ENCODE measurements at regions not wholly inside any gene's neighbourhood (a gene's known extent, or its start where the extent isn't known, plus 50 kb on each side); places are given as distances from the start of the nearest gene placed in this dataset.

GRCh38 chr7:118696879-118697278 lies 472.4 kb downstream of the ANKRD7 start:
- DNase-seq (ENCODE audit: low spot score), result no peak

- DNase-seq (ENCODE audit: low spot score), result no peak
Observed at GRCh38 chr7:118699222-118699621, 474.7 kb downstream of the ANKRD7 start.

- DNase-seq (ENCODE audit: low spot score), result no peak
Observed at GRCh38 chr7:118708741-118709140, 484.2 kb downstream of the ANKRD7 start.

- no peak for DNase-seq (ENCODE audit: low spot score)
Observed at GRCh38 chr7:118711688-118712087, 487.2 kb downstream of the ANKRD7 start.

GRCh38 chr7:118713039-118713438 lies 488.5 kb downstream of the ANKRD7 start:
- DNase-seq (ENCODE audit: low spot score), result no peak

GRCh38 chr7:118720632-118721031 lies 496.1 kb downstream of the ANKRD7 start:
- no peak for DNase-seq (ENCODE audit: low spot score)

- no peak for DNase-seq (ENCODE audit: low spot score)
Observed at GRCh38 chr7:118731854-118732253, 507.4 kb downstream of the ANKRD7 start.

GRCh38 chr7:118734541-118734940 lies 510.0 kb downstream of the ANKRD7 start:
- no peak for DNase-seq (ENCODE audit: low spot score)

GRCh38 chr7:118735441-118735840 lies 510.9 kb downstream of the ANKRD7 start:
- DNase-seq (ENCODE audit: low spot score), result no peak

GRCh38 chr7:118737935-118738334 lies 513.4 kb downstream of the ANKRD7 start:
- DNase-seq (ENCODE audit: low spot score), result no peak

GRCh38 chr7:118745927-118746326 lies 521.4 kb downstream of the ANKRD7 start:
- no peak for DNase-seq (ENCODE audit: low spot score)

GRCh38 chr7:118747473-118747872 lies 523.0 kb downstream of the ANKRD7 start:
- DNase-seq (ENCODE audit: low spot score), result no peak

GRCh38 chr7:118753479-118753878 lies 529.0 kb downstream of the ANKRD7 start:
- no peak for DNase-seq (ENCODE audit: low spot score)

- DNase-seq (ENCODE audit: low spot score), result no peak
Observed at GRCh38 chr7:118754608-118755007, 530.1 kb downstream of the ANKRD7 start.

- DNase-seq (ENCODE audit: low spot score), result no peak
Observed at GRCh38 chr7:118755067-118755625, 530.6 kb downstream of the ANKRD7 start.

GRCh38 chr7:118757066-118757465 lies 532.6 kb downstream of the ANKRD7 start:
- no peak for DNase-seq (ENCODE audit: low spot score)

- no peak for DNase-seq (ENCODE audit: low spot score)
Observed at GRCh38 chr7:118758582-118758981, 534.1 kb downstream of the ANKRD7 start.

GRCh38 chr7:118759921-118760320 lies 535.4 kb downstream of the ANKRD7 start:
- DNase-seq (ENCODE audit: low spot score), result no peak

- no peak for DNase-seq (ENCODE audit: low spot score)
Observed at GRCh38 chr7:118762451-118762850, 537.9 kb downstream of the ANKRD7 start.

- DNase-seq (ENCODE audit: low spot score), result no peak
Observed at GRCh38 chr7:118764221-118764620, 539.7 kb downstream of the ANKRD7 start.

- DNase-seq (ENCODE audit: low spot score), result no peak
Observed at GRCh38 chr7:118771672-118772071, 547.2 kb downstream of the ANKRD7 start.

GRCh38 chr7:118777308-118777707 lies 552.8 kb downstream of the ANKRD7 start:
- DNase-seq (ENCODE audit: low spot score), result no peak

- no peak for DNase-seq (ENCODE audit: low spot score)
Observed at GRCh38 chr7:118792682-118793081, 568.2 kb downstream of the ANKRD7 start.

GRCh38 chr7:118793582-118793981 lies 569.1 kb downstream of the ANKRD7 start:
- DNase-seq (ENCODE audit: low spot score), result no peak

GRCh38 chr7:118794419-118794818 lies 569.9 kb downstream of the ANKRD7 start:
- DNase-seq (ENCODE audit: low spot score), result no peak
